ENCODE measurements at regions not wholly inside any gene's neighbourhood (a gene's known extent, or its start where the extent isn't known, plus 50 kb on each side); places are given as distances from the start of the nearest gene placed in this dataset.

GRCh38 chr17:72438783-72439182 lies 318.0 kb downstream of the SOX9 start:
- Histone ChIP-seq H3K9ac (ENCODE audit: low read length) (no peak overlapping the region), H3K9me3 (ENCODE audit: control insufficient read depth, insufficient read depth, low read depth, low read length) (0 out of 2 replicates have a peak, but pooled peaks cover 2% of the 10 kb centered on the region), H3K27ac (ENCODE audit: low read depth, low read length) (no peak overlapping the region), H3K27me3 (ENCODE audit: control insufficient read depth, insufficient read depth, low read length) (no peaks in the 10 kb centered on the region), H3K4me3 (ENCODE audit: low read depth, low read length) (no peak overlapping the region), H3K4me1 (ENCODE audit: control insufficient read depth, insufficient read depth, low read length) (no peaks in the 10 kb centered on the region), H3K36me3 (ENCODE audit: control insufficient read depth, insufficient read depth, low read length) (no peaks in the 10 kb centered on the region)

GRCh38 chr17:72439893-72440502 lies 319.2 kb downstream of the SOX9 start:
- Histone ChIP-seq H3K4me3 (ENCODE audit: low read depth, low read length) (no peak overlapping the region), H3K4me1 (ENCODE audit: control insufficient read depth, insufficient read depth, low read length) (no peaks in the 10 kb centered on the region; the same call in 1 of the 2 replicates), H3K27me3 (ENCODE audit: control insufficient read depth, insufficient read depth, low read length) (no peaks in the 10 kb centered on the region), H3K9me3 (ENCODE audit: control insufficient read depth, insufficient read depth, low read depth, low read length) (0 out of 2 replicates have a peak, but pooled peaks cover 2% of the 10 kb centered on the region), H3K36me3 (ENCODE audit: control insufficient read depth, insufficient read depth, low read length) (no peaks in the 10 kb centered on the region), H3K9ac (ENCODE audit: low read length) (no peak overlapping the region), H3K27ac (ENCODE audit: low read depth, low read length) (no peak overlapping the region)

- no peak overlapping the region for H3K27ac ChIP-seq (ENCODE audit: low read depth, low read length)
- H3K4me3 ChIP-seq (ENCODE audit: low read depth, low read length) = no peak overlapping the region
- H3K27me3 ChIP-seq (ENCODE audit: control insufficient read depth, insufficient read depth, low read length) = no peaks in the 10 kb centered on the region
- H3K9me3 ChIP-seq (ENCODE audit: control insufficient read depth, insufficient read depth, low read depth, low read length) = 0 out of 2 replicates have a peak, but pooled peaks cover 2% of the 10 kb centered on the region
- peaks cover 4% of the 10 kb centered on the region; the same call in 1 of the 2 replicates for H3K4me1 ChIP-seq (ENCODE audit: control insufficient read depth, insufficient read depth, low read length)
- H3K9ac ChIP-seq (ENCODE audit: low read length) = no peak overlapping the region
- H3K36me3 ChIP-seq (ENCODE audit: control insufficient read depth, insufficient read depth, low read length) = no peaks in the 10 kb centered on the region
These were observed 320.1 kb downstream of the SOX9 start for GRCh38 chr17:72440961-72441360.

- Histone ChIP-seq H3K27me3 (ENCODE audit: control insufficient read depth, insufficient read depth, low read length) (no peaks in the 10 kb centered on the region), H3K9me3 (ENCODE audit: control insufficient read depth, insufficient read depth, low read depth, low read length) (0 out of 2 replicates have a peak, but pooled peaks cover 2% of the 10 kb centered on the region), H3K36me3 (ENCODE audit: control insufficient read depth, insufficient read depth, low read length) (no peaks in the 10 kb centered on the region), H3K9ac (ENCODE audit: low read length) (no peak overlapping the region), H3K4me3 (ENCODE audit: low read depth, low read length) (no peak overlapping the region), H3K27ac (ENCODE audit: low read depth, low read length) (no peak overlapping the region), H3K4me1 (ENCODE audit: control insufficient read depth, insufficient read depth, low read length) (peaks cover 4% of the 10 kb centered on the region; the same call in 1 of the 2 replicates)
These were observed 321.1 kb downstream of the SOX9 start for GRCh38 chr17:72441909-72442308.

GRCh38 chr17:72444517-72445054 lies 323.8 kb downstream of the SOX9 start:
- H3K27ac ChIP-seq (ENCODE audit: low read depth, low read length) = no peak overlapping the region

GRCh38 chr17:72445055-72445991 lies 324.5 kb downstream of the SOX9 start:
- no peaks in the 10 kb centered on the region for H3K9me3 ChIP-seq (ENCODE audit: control insufficient read depth, insufficient read depth, low read depth, low read length)
- H3K4me3 ChIP-seq (ENCODE audit: low read depth, low read length) = no peak overlapping the region
- H3K9ac ChIP-seq (ENCODE audit: low read length) = no peak overlapping the region
- H3K27ac ChIP-seq (ENCODE audit: low read depth, low read length) = no peak overlapping the region
- no peaks in the 10 kb centered on the region for H3K36me3 ChIP-seq (ENCODE audit: control insufficient read depth, insufficient read depth, low read length)
- H3K4me1 ChIP-seq (ENCODE audit: control insufficient read depth, insufficient read depth, low read length) = peaks cover 4% of the 10 kb centered on the region; the same call in 1 of the 2 replicates
- no peaks in the 10 kb centered on the region for H3K27me3 ChIP-seq (ENCODE audit: control insufficient read depth, insufficient read depth, low read length)

More at GRCh38 chr17:72444517-72445054, 323.8 kb downstream of the SOX9 start:
- Histone ChIP-seq H3K9ac (ENCODE audit: low read length) (no peak overlapping the region), H3K4me1 (ENCODE audit: control insufficient read depth, insufficient read depth, low read length) (peaks cover 4% of the 10 kb centered on the region; the same call in 1 of the 2 replicates), H3K4me3 (ENCODE audit: low read depth, low read length) (no peak overlapping the region), H3K36me3 (ENCODE audit: control insufficient read depth, insufficient read depth, low read length) (no peaks in the 10 kb centered on the region), H3K9me3 (ENCODE audit: control insufficient read depth, insufficient read depth, low read depth, low read length) (0 out of 2 replicates have a peak, but pooled peaks cover 2% of the 10 kb centered on the region), H3K27me3 (ENCODE audit: control insufficient read depth, insufficient read depth, low read length) (no peaks in the 10 kb centered on the region)

GRCh38 chr17:72446118-72446517 lies 325.3 kb downstream of the SOX9 start:
- Histone ChIP-seq H3K4me3 (ENCODE audit: low read depth, low read length) (no peak overlapping the region), H3K9ac (ENCODE audit: low read length) (no peak overlapping the region), H3K27me3 (ENCODE audit: control insufficient read depth, insufficient read depth, low read length) (no peaks in the 10 kb centered on the region), H3K36me3 (ENCODE audit: control insufficient read depth, insufficient read depth, low read length) (no peaks in the 10 kb centered on the region), H3K27ac (ENCODE audit: low read depth, low read length) (no peak overlapping the region), H3K4me1 (ENCODE audit: control insufficient read depth, insufficient read depth, low read length) (peaks cover 4% of the 10 kb centered on the region; the same call in 1 of the 2 replicates), H3K9me3 (ENCODE audit: control insufficient read depth, insufficient read depth, low read depth, low read length) (no peaks in the 10 kb centered on the region)

- no peak overlapping the region for H3K27ac ChIP-seq (ENCODE audit: low read depth, low read length)
- H3K4me1 ChIP-seq (ENCODE audit: control insufficient read depth, insufficient read depth, low read length) = peaks cover 4% of the 10 kb centered on the region; the same call in 1 of the 2 replicates
These were observed 325.9 kb downstream of the SOX9 start for GRCh38 chr17:72446525-72447250.

GRCh38 chr17:72447251-72447640 lies 326.4 kb downstream of the SOX9 start:
- no peaks in the 10 kb centered on the region for H3K36me3 ChIP-seq (ENCODE audit: control insufficient read depth, insufficient read depth, low read length)
- H3K9ac ChIP-seq (ENCODE audit: low read length) = no peak overlapping the region
- no peaks in the 10 kb centered on the region for H3K9me3 ChIP-seq (ENCODE audit: control insufficient read depth, insufficient read depth, low read depth, low read length)
- no peak overlapping the region for H3K27ac ChIP-seq (ENCODE audit: low read depth, low read length)
- no peak overlapping the region for H3K4me3 ChIP-seq (ENCODE audit: low read depth, low read length)
- H3K27me3 ChIP-seq (ENCODE audit: control insufficient read depth, insufficient read depth, low read length) = no peaks in the 10 kb centered on the region
- H3K4me1 ChIP-seq (ENCODE audit: control insufficient read depth, insufficient read depth, low read length) = peaks cover 4% of the 10 kb centered on the region; the same call in 1 of the 2 replicates

More at GRCh38 chr17:72446525-72447250, 325.9 kb downstream of the SOX9 start:
- no peaks in the 10 kb centered on the region for H3K9me3 ChIP-seq (ENCODE audit: control insufficient read depth, insufficient read depth, low read depth, low read length)
- H3K9ac ChIP-seq (ENCODE audit: low read length) = no peak overlapping the region
- no peaks in the 10 kb centered on the region for H3K27me3 ChIP-seq (ENCODE audit: control insufficient read depth, insufficient read depth, low read length)
- H3K4me3 ChIP-seq (ENCODE audit: low read depth, low read length) = no peak overlapping the region
- no peaks in the 10 kb centered on the region for H3K36me3 ChIP-seq (ENCODE audit: control insufficient read depth, insufficient read depth, low read length)

- Histone ChIP-seq H3K36me3 (ENCODE audit: control insufficient read depth, insufficient read depth, low read length) (no peaks in the 10 kb centered on the region), H3K27me3 (ENCODE audit: control insufficient read depth, insufficient read depth, low read length) (no peaks in the 10 kb centered on the region), H3K27ac (ENCODE audit: low read depth, low read length) (no peak overlapping the region), H3K4me1 (ENCODE audit: control insufficient read depth, insufficient read depth, low read length) (peaks cover 6% of the 10 kb centered on the region; the same call in 1 of the 2 replicates), H3K9ac (ENCODE audit: low read length) (no peak overlapping the region), H3K4me3 (ENCODE audit: low read depth, low read length) (no peak overlapping the region), H3K9me3 (ENCODE audit: control insufficient read depth, insufficient read depth, low read depth, low read length) (no peaks in the 10 kb centered on the region)
These were observed 327.2 kb downstream of the SOX9 start for GRCh38 chr17:72448019-72448418.

Measured in HUES6 (cell line).